HEK293 (cell line): ENCODE measurements at regions not wholly inside any gene's neighbourhood (a gene's known extent, or its start where the extent isn't known, plus 50 kb on each side); places are given as distances from the start of the nearest gene placed in this dataset.

Experiments
- CTCF ChIA-PET: fragments of 350-600 bp; formaldehyde crosslinking; extraction: SDS; loops from one replicate; lab custom pipeline; 2021; ENCODE audit warnings: antibody characterized with exemption; lab: Yijun Ruan, JAX
- POLR2A ChIA-PET: fragments of 300-600 bp; formaldehyde crosslinking; extraction: SDS; loops from one replicate; lab custom pipeline; 2020; ENCODE audit warnings: antibody characterized with exemption, inconsistent platforms; lab: Yijun Ruan, JAX
- H3K27ac ChIP-seq: fragments of 200-500 bp; sonication (Bioruptor generic); 2 replicates; pipeline ENCODE4 v1.5.1; 2014; ENCODE audit warnings: low read depth, low read length, control low read depth, inconsistent platforms; ENCODE audit errors: extremely low read depth
- H3K36me3 ChIP-seq, 2 experiments: fragments of 200-500 bp in 1 of 2; sonication (Bioruptor generic) in 1 of 2; 1 replicate in 1 of 2; 2 replicates in 1 of 2; pipeline ENCODE4 v1.5.1; 2014 to 2017; ENCODE audit warnings: inconsistent platforms in 2 of 2, low read length in 2 of 2; ENCODE audit not compliant: control insufficient read depth in 2 of 2, insufficient read depth in 1 of 2
- H3K4me1 ChIP-seq: fragments of 200-500 bp; sonication (Bioruptor generic); 2 replicates; pipeline ENCODE4 v1.5.1; 2014; ENCODE audit warnings: mild to moderate bottlenecking, low read length, inconsistent platforms; ENCODE audit not compliant: control insufficient read depth, insufficient read depth
- H3K4me3 ChIP-seq: 2 replicates; pipeline ENCODE4 v1.5.1; 2011; ENCODE audit warnings: low read depth, mild to moderate bottlenecking, control low read depth, low read length, moderate library complexity
- H3K9me3 ChIP-seq: fragments of 200-500 bp; sonication (Bioruptor generic); 2 replicates; pipeline ENCODE4 v1.5.1; 2014; ENCODE audit warnings: low read depth, low read length, inconsistent platforms; ENCODE audit not compliant: control insufficient read depth, insufficient read depth
- EGR2 ChIP-seq: fragments of 450-650 bp; formaldehyde crosslinking; IDR thresholded peaks from 2 replicates; pipeline ENCODE4 v1.5.1; 2016; ENCODE audit warnings: low read depth, missing biosample characterization, missing genetic modification characterization
- KLF17 ChIP-seq: fragments of 450-650 bp; formaldehyde crosslinking; IDR thresholded peaks from 2 replicates; pipeline ENCODE4 v1.5.1; 2016; ENCODE audit warnings: missing biosample characterization, missing genetic modification characterization
- MYNN ChIP-seq: fragments of 450-650 bp; formaldehyde crosslinking; IDR thresholded peaks from 2 replicates; pipeline ENCODE4 v1.5.1; 2016; ENCODE audit warnings: missing biosample characterization, missing genetic modification characterization, borderline replicate concordance
- OVOL3 ChIP-seq: fragments of 450-650 bp; formaldehyde crosslinking; IDR thresholded peaks from 2 replicates; pipeline ENCODE4 v1.5.1; 2016; ENCODE audit warnings: missing biosample characterization, missing genetic modification characterization
- SCRT2 ChIP-seq: fragments of 450-650 bp; formaldehyde crosslinking; IDR thresholded peaks from 2 replicates; pipeline ENCODE4 v1.5.1; 2016; ENCODE audit warnings: missing biosample characterization, missing genetic modification characterization
- WT1 ChIP-seq: fragments of 450-650 bp; formaldehyde crosslinking; IDR thresholded peaks from 2 replicates; pipeline ENCODE4 v1.5.1; 2016; ENCODE audit warnings: missing biosample characterization, missing genetic modification characterization
- YY1 ChIP-seq: fragments of 450-650 bp; formaldehyde crosslinking; IDR thresholded peaks from 2 replicates; pipeline ENCODE4 v1.5.1; 2018; ENCODE audit warnings: missing biosample characterization, missing genetic modification characterization
- ZBTB10 ChIP-seq: fragments of 450-650 bp; formaldehyde crosslinking; IDR thresholded peaks from 2 replicates; pipeline ENCODE4 v1.5.1; 2016; ENCODE audit warnings: missing biosample characterization, missing genetic modification characterization
- ZBTB11 ChIP-seq: fragments of 450-650 bp; formaldehyde crosslinking; conservative IDR thresholded peaks from 2 replicates; pipeline ENCODE4 v1.5.1; 2016; ENCODE audit warnings: low read depth, missing biosample characterization, missing genetic modification characterization
- ZBTB49 ChIP-seq: fragments of 450-650 bp; formaldehyde crosslinking; IDR thresholded peaks from 2 replicates; pipeline ENCODE4 v1.5.1; 2016; ENCODE audit warnings: missing biosample characterization, missing genetic modification characterization, low read depth
- ZFP69B ChIP-seq: fragments of 450-650 bp; formaldehyde crosslinking; IDR thresholded peaks from 2 replicates; pipeline ENCODE4 v1.5.1; 2016; ENCODE audit warnings: missing biosample characterization, missing genetic modification characterization
- ZNF18 ChIP-seq: fragments of 450-650 bp; formaldehyde crosslinking; IDR thresholded peaks from 2 replicates; pipeline ENCODE4 v1.5.1; 2016; ENCODE audit warnings: missing biosample characterization, missing genetic modification characterization
- ZNF248 ChIP-seq: fragments of 450-650 bp; formaldehyde crosslinking; IDR thresholded peaks from 2 replicates; pipeline ENCODE4 v1.5.1; 2017; ENCODE audit warnings: missing biosample characterization, missing genetic modification characterization
- ZNF513 ChIP-seq: fragments of 450-650 bp; IDR thresholded peaks from 2 replicates; pipeline ENCODE4 v1.5.1; 2018; ENCODE audit warnings: missing biosample characterization, missing genetic modification characterization
- ZNF548 ChIP-seq: fragments of 450-650 bp; formaldehyde crosslinking; IDR thresholded peaks from 2 replicates; pipeline ENCODE4 v1.5.1; 2016; ENCODE audit warnings: missing biosample characterization, missing genetic modification characterization
- ZNF610 ChIP-seq: fragments of 450-650 bp; formaldehyde crosslinking; IDR thresholded peaks from 2 replicates; pipeline ENCODE4 v1.5.1; 2016; ENCODE audit warnings: missing biosample characterization, missing genetic modification characterization, borderline replicate concordance
- ZNF660 ChIP-seq: fragments of 450-650 bp; IDR thresholded peaks from 2 replicates; pipeline ENCODE4 v1.5.1; 2018; ENCODE audit warnings: missing biosample characterization, mild to moderate bottlenecking, missing genetic modification characterization
- ZNF701 ChIP-seq: fragments of 450-650 bp; formaldehyde crosslinking; IDR thresholded peaks from 2 replicates; pipeline ENCODE4 v1.5.1; 2016; ENCODE audit warnings: missing biosample characterization, missing genetic modification characterization
- ZNF747 ChIP-seq: fragments of 450-650 bp; formaldehyde crosslinking; IDR thresholded peaks from 2 replicates; pipeline ENCODE4 v1.5.1; 2016; ENCODE audit warnings: missing biosample characterization, missing genetic modification characterization

DNA sequence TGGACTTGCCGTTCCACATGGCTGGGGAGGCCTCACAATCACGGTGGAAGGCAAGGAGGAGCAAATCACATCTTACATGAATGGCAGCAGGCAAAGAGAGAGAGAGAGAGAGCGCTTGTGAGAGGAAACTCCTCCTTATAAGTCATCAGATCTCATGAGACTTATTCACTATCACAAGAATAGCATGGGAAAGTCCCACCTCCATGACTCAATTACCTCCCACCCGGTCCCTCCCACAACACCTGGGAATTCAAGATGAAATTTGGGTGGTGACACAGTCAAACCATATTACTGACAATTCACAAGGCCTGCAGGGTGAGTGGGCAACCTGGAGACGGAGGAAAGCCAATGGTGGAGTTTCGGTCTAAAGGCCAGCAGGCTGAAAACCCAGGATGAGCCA, 394.3 kb upstream of the TRAM1L1 start:
- H3K4me3 ChIP-seq: no peak overlapping the region
- no peaks in the 10 kb centered on the region for H3K36me3 ChIP-seq
- H3K4me1 ChIP-seq: no peaks in the 10 kb centered on the region
- H3K9me3 ChIP-seq: no peaks in the 10 kb centered on the region
- H3K27ac ChIP-seq: no peak overlapping the region
- TF ChIP-seq ZBTB11 (tag by site-specific recombination) (no peak), SCRT2 (tag by site-specific recombination) (no peak), ZNF660 (tag by site-specific recombination) (no peak), ZNF701 (tag by site-specific recombination) (no peak), MYNN (tag by site-specific recombination) (no peak), EGR2 (tag by site-specific recombination) (no peak), ZNF747 (tag by site-specific recombination) (no peak), KLF17 (tag by site-specific recombination) (no peak), ZBTB49 (tag by site-specific recombination) (no peak), ZNF548 (tag by site-specific recombination) (no peak), ZNF610 (no peak), ZBTB10 (tag by site-specific recombination) (no peak), WT1 (tag by site-specific recombination) (no peak), ZNF248 (no peak), ZFP69B (tag by site-specific recombination) (no peak), YY1 (no peak), OVOL3 (no peak), ZNF18 (no peak), ZNF513 (tag by site-specific recombination) (no peak)
- POLR2A ChIA-PET: no interaction called here
- CTCF ChIA-PET: no interaction called here
